NAMALWA (cell line): ENCODE measurements at regions not wholly inside any gene's neighbourhood (a gene's known extent, or its start where the extent isn't known, plus 50 kb on each side); places are given as distances from the start of the nearest gene placed in this dataset.
A peak's percentile ranks its signal among the peaks of the same experiment; 100 is the strongest.
"Not testable (repeated sequence)": the region's sequence is repeated elsewhere in the genome, so short reads cannot be mapped to it uniquely, and the experiment has no call there.

Experiments
- DNase-seq: peaks from one replicate; pipeline ENCODE4 v3.0.0-alpha.2; 2015; ENCODE audit warnings: low spot score

GRCh38 chr2:8139668-8140200, 542.1 kb upstream of the ID2 start:
- DNase-seq: no peak

- DNase-seq: no peak
Measured at GRCh38 chr2:8141079-8141707, 540.7 kb upstream of the ID2 start.

- no peak for DNase-seq
Measured at GRCh38 chr2:8141780-8142179, 540.1 kb upstream of the ID2 start.

GRCh38 chr2:8142461-8142860, 539.4 kb upstream of the ID2 start:
- no peak for DNase-seq

GRCh38 chr2:8144131-8144631, 537.7 kb upstream of the ID2 start:
- DNase-seq: no peak

- DNase-seq: no peak
Measured at GRCh38 chr2:8144785-8145184, 537.1 kb upstream of the ID2 start.

- DNase-seq: not testable (repeated sequence)
Measured at GRCh38 chr2:8145375-8145774, 536.5 kb upstream of the ID2 start.

- DNase-seq: no peak
Measured at GRCh38 chr2:8146132-8147005, 535.5 kb upstream of the ID2 start.

GRCh38 chr2:8148260-8149006, 533.4 kb upstream of the ID2 start:
- no peak for DNase-seq

- no peak for DNase-seq
Measured at GRCh38 chr2:8149007-8149405, 532.9 kb upstream of the ID2 start.

GRCh38 chr2:8149985-8150539, 531.8 kb upstream of the ID2 start:
- DNase-seq: no peak

GRCh38 chr2:8151888-8152287, 530.0 kb upstream of the ID2 start:
- DNase-seq: no peak

- DNase-seq: peak; percentile 64
Measured at GRCh38 chr2:8152392-8153257, 529.2 kb upstream of the ID2 start.

GRCh38 chr2:8153258-8153718, 528.6 kb upstream of the ID2 start:
- DNase-seq: no peak

GRCh38 chr2:8154270-8154669, 527.6 kb upstream of the ID2 start:
- DNase-seq: no peak

GRCh38 chr2:8154936-8155335, 526.9 kb upstream of the ID2 start:
- DNase-seq: no peak

- no peak for DNase-seq
Measured at GRCh38 chr2:8157621-8158430, 524.0 kb upstream of the ID2 start.

GRCh38 chr2:8158711-8159110, 523.1 kb upstream of the ID2 start:
- no peak for DNase-seq

- no peak for DNase-seq
Measured at GRCh38 chr2:8159211-8159965, 522.5 kb upstream of the ID2 start.
